IPS-15b (cell line): ENCODE measurements at regions not wholly inside any gene's neighbourhood (a gene's known extent, or its start where the extent isn't known, plus 50 kb on each side); places are given as distances from the start of the nearest gene placed in this dataset.
"Not testable (repeated sequence)": the region's sequence is repeated elsewhere in the genome, so short reads cannot be mapped to it uniquely, and the experiment has no call there.

ENCODE experiments used
- H3K27me3 ChIP-seq: one replicate; pipeline ENCODE4 v1.6.1; 2013; ENCODE audit warnings: low read length; ENCODE audit not compliant: control insufficient read depth, insufficient read depth
- H3K36me3 ChIP-seq: one replicate; pipeline ENCODE4 v1.6.1; 2013; ENCODE audit warnings: low read length; ENCODE audit not compliant: control insufficient read depth, insufficient read depth
- H3K4me1 ChIP-seq: one replicate; pipeline ENCODE4 v1.6.1; 2013; ENCODE audit warnings: mild to moderate bottlenecking, low read length; ENCODE audit not compliant: control insufficient read depth, insufficient read depth
- H3K4me3 ChIP-seq: one replicate; pipeline ENCODE4 v1.5.1; 2013; ENCODE audit warnings: low read depth, low read length
- H3K9ac ChIP-seq: one replicate; pipeline ENCODE4 v1.6.1; 2013; ENCODE audit warnings: low read depth, mild to moderate bottlenecking, low read length
- H3K9me3 ChIP-seq: one replicate; pipeline ENCODE4 v1.6.1; 2013; ENCODE audit warnings: mild to moderate bottlenecking, low read length; ENCODE audit not compliant: control insufficient read depth, insufficient read depth

DNA sequence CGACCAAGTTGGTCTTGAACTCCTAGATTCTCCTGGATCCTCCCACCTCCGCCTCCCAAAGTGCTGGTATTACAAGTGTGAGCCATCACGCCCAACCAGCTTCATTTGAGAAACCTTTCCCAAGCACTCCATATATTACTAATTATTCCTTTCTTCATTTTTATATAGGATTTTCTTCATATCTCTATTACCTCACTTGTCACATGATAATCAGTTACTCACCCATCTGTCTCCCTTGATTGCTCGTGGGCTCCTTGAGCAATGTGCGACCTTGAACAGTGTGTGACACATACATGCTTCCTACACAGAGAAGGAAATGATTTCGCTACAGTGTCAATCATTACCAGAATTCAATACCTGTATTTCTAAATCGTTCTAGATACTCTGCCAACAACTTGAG is 110.7 kb upstream of the C2CD4B start:
- H3K36me3 ChIP-seq, result no peaks in the 10 kb centered on the region
- no peaks in the 10 kb centered on the region for H3K4me1 ChIP-seq
- no peaks in the 10 kb centered on the region for H3K9me3 ChIP-seq
- H3K9ac ChIP-seq, result no peak overlapping the region
- no peaks in the 10 kb centered on the region for H3K27me3 ChIP-seq
- no peak overlapping the region for H3K4me3 ChIP-seq

- H3K4me3 ChIP-seq, result no peak overlapping the region
- H3K36me3 ChIP-seq, result no peaks in the 10 kb centered on the region
- no peaks in the 10 kb centered on the region for H3K9me3 ChIP-seq
- no peaks in the 10 kb centered on the region for H3K4me1 ChIP-seq
- no peaks in the 10 kb centered on the region for H3K27me3 ChIP-seq
- no peak overlapping the region for H3K9ac ChIP-seq
Measured at GRCh38 chr15:62277816-62278394, 112.8 kb upstream of the C2CD4B start.

DNA sequence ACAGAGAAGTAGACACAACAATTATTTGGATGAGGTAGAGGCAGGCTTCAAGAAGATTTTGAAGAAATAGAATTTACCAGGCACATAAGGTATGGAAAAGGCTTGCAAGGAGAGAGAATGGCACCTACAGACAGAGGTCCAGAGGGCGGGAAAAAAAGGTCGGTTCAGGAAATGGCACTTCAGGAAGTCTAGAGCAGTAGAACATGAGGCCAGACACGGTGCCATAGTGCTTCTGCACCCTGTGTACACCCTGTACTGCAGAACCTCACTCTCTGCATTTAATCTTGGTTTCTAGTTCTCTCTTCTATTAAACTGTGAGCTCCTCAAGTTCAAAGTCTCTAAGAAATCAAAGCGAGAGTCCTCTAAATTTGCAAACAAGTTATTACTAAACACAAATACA is 113.4 kb upstream of the C2CD4B start:
- Histone ChIP-seq H3K9me3 (no peaks in the 10 kb centered on the region), H3K27me3 (no peaks in the 10 kb centered on the region), H3K36me3 (no peaks in the 10 kb centered on the region), H3K4me1 (no peaks in the 10 kb centered on the region), H3K4me3 (no peak overlapping the region), H3K9ac (no peak overlapping the region)

- Histone ChIP-seq H3K27me3 (no peaks in the 10 kb centered on the region), H3K36me3 (no peaks in the 10 kb centered on the region), H3K4me3 (no peak overlapping the region), H3K9me3 (no peaks in the 10 kb centered on the region), H3K4me1 (no peaks in the 10 kb centered on the region), H3K9ac (no peak overlapping the region)
Measured at GRCh38 chr15:62279041-62279440, 114.0 kb upstream of the C2CD4B start.

- no peaks in the 10 kb centered on the region for H3K27me3 ChIP-seq
Measured at GRCh38 chr15:62280625-62281024, 115.5 kb upstream of the C2CD4B start.

DNA sequence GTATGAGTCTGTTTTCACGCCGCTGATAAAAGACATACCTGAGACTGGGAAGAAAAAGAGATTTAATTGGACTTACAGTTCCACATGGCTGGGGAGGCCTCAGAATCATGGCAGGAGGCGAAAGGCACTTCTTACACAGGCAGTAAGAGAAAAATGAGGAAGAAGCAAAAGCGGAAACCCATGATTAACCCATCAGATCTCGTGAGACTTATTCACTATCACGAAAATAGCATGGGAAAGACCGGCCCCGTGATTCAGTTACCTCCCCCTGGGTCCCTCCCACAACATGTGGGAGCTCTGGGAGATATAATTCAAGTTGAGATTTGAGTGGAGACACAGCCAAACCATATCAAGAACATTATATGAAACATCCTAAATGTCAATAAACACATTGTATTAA is 116.7 kb upstream of the C2CD4B start:
- not testable (repeated sequence) for H3K36me3 ChIP-seq, H3K27me3 ChIP-seq, H3K4me1 ChIP-seq, H3K4me3 ChIP-seq, H3K9me3 ChIP-seq, H3K9ac ChIP-seq

More at GRCh38 chr15:62280625-62281024, 115.5 kb upstream of the C2CD4B start:
- H3K4me1 ChIP-seq, result no peaks in the 10 kb centered on the region
- H3K36me3 ChIP-seq, result no peaks in the 10 kb centered on the region
- no peaks in the 10 kb centered on the region for H3K9me3 ChIP-seq
- H3K4me3 ChIP-seq, result no peak overlapping the region
- no peak overlapping the region for H3K9ac ChIP-seq

DNA sequence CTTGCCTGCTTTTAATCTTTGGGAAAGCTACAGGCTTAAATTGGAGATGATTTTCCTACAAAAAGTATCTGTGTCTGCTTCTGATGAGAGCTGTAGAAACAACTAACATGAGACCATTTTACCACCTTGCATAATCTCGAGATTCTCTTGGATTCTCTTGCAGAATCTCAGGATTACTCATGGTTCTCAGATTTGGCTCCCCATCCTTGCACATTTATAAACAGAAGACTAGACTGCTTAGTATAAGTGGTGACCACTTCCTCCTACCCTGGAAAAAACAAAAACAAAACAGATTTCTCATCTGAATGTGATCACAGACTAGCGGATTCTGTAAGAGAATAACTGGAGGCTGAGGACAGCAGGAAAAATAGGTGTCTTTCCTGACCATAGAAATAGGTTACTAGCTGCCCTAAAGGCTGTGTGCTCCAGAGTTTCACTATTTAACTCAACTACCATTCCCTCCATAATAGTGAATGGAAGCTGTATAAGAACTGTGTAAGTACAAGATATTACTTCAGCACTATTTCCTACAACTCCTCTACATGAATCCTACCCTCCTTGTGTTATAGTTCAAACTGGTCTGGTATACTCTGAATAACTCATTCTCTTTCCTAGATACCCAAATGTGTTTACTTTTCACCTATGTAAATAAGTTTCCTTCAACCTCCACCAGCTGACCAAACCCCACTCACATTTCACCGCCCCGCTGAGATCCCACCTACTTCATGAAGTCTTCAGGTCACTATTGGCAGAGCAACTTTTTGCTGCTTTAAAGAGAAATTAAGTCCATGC is 122.2 kb upstream of the C2CD4B start:
- Histone ChIP-seq H3K9me3 (no peaks in the 10 kb centered on the region), H3K4me1 (peaks cover 4% of the 10 kb centered on the region), H3K27me3 (no peaks in the 10 kb centered on the region), H3K9ac (no peak overlapping the region), H3K4me3 (no peak overlapping the region), H3K36me3 (no peaks in the 10 kb centered on the region)

DNA sequence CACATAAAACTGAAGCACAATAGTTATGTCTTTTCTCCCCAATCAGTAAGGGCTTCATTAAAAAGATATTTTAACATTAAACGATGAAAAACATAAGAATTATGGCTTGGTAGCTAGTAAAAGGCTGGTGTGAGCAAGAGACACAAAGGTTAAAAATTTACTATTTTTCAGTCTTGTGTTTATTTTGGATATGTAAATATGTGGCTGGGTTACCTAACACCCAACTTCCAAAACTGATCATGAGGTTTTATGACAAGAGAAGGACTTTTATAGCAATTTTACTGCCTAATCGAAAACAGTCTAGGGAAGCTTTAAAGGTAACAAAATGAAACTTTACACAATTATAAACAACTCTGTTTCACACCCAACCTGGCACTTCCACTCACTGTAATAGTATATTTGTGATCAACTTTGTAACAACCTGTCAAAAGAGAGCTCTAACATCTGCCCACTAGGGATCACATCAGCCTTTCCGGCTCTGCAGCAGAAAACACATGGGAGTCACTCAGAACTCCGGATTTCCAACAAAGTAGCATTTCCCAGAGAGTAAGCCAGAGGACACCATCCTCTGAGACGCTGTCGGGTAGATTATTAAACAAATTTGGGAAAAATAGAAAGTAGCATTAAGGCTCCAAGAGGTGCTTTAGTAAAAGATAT is 123.4 kb upstream of the C2CD4B start:
- H3K9ac ChIP-seq, result no peak overlapping the region
- H3K36me3 ChIP-seq, result no peaks in the 10 kb centered on the region
- peaks cover 4% of the 10 kb centered on the region for H3K4me1 ChIP-seq
- H3K4me3 ChIP-seq, result no peak overlapping the region
- no peaks in the 10 kb centered on the region for H3K9me3 ChIP-seq
- no peaks in the 10 kb centered on the region for H3K27me3 ChIP-seq

- no peak overlapping the region for H3K4me3 ChIP-seq
Measured at GRCh38 chr15:62291262-62291661, 126.2 kb upstream of the C2CD4B start.

GRCh38 chr15:62296756-62297507 is 131.8 kb upstream of the C2CD4B start:
- Histone ChIP-seq H3K36me3 (no peaks in the 10 kb centered on the region), H3K9me3 (no peaks in the 10 kb centered on the region), H3K27me3 (no peaks in the 10 kb centered on the region), H3K4me1 (peaks cover 20% of the 10 kb centered on the region), H3K4me3 (no peak overlapping the region), H3K9ac (no peak overlapping the region)

More at GRCh38 chr15:62291262-62291661, 126.2 kb upstream of the C2CD4B start:
- peaks cover 14% of the 10 kb centered on the region for H3K4me1 ChIP-seq
- no peaks in the 10 kb centered on the region for H3K36me3 ChIP-seq
- H3K27me3 ChIP-seq, result no peaks in the 10 kb centered on the region
- no peak overlapping the region for H3K9ac ChIP-seq
- H3K9me3 ChIP-seq, result no peaks in the 10 kb centered on the region

DNA sequence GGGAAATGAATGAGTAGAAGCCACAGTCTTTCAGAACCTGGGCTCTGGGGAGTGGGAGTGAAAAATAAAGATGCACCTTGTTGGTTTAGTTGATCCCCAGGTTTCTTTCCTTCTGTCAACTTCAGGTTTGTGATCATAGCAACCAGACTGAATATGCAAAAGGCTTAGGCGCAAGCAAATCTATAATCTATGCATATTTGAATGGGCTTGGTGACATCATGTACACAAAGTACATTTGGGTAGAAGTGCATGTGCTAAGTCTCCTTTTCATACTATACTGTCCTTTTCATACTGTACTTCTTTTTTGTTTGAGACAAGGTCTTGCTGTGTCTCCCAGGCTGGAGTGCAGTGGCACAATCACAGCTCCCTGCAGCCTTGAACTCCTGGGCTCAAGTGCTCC is 132.4 kb upstream of the C2CD4B start:
- no peaks in the 10 kb centered on the region for H3K27me3 ChIP-seq
- H3K9me3 ChIP-seq, result no peaks in the 10 kb centered on the region
- no peak overlapping the region for H3K9ac ChIP-seq
- H3K4me3 ChIP-seq, result no peak overlapping the region
- no peaks in the 10 kb centered on the region for H3K36me3 ChIP-seq
- peaks cover 20% of the 10 kb centered on the region for H3K4me1 ChIP-seq
